CD4-positive, alpha-beta T cell treated with Interleukin-4 for 1 hour (primary cell): ENCODE measurements at regions not wholly inside any gene's neighbourhood (a gene's known extent, or its start where the extent isn't known, plus 50 kb on each side); places are given as distances from the start of the nearest gene placed in this dataset.
A peak's percentile ranks its signal among the peaks of the same experiment; 100 is the strongest.

Source experiments
- DNase-seq, 2 donors: peaks; one replicate each; pipeline ENCODE4 v3.0.0-alpha.2; 2020 to 2022

DNA sequence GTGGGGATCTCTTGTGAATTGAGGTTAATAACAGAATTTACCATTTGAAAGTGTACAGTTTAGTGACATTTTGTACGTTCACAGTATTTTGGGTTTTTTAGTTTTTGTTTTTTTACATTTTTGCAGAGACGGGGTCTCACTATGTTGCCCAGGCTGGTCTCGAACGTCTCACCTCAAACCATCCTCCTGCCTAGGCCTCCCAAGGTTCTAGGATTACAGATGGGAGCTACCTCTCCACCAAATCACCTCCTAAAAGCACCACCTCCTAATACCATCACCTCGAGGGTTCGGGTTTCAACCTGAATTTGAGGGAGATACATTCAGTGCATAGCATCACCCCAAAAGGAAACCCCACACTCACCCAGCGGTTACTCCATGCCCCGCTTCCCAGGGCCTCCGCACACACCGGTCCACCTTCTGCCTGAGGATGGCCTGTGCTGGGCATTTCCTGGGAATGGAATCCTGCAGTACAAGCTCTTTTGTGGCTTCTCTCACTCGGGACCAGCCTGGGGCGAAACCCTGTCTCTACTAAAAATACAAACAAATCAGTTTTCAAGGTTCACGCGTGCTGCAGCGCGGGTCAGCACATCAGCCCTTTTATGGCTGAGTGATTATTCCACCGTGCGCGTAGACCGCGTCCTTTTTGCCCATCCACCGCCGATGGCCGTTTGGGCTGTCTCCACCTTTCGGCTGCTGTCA lies 182.7 kb upstream of the CIBAR2 start:
- no peak for DNase-seq

GRCh38 chr16:85296859-85297660 lies 184.8 kb upstream of the CIBAR2 start:
- DNase-seq, result peak; percentile 48 to 49

GRCh38 chr16:85297881-85298280 lies 185.6 kb upstream of the CIBAR2 start:
- no peak for DNase-seq

- DNase-seq, result no peak
Measured at GRCh38 chr16:85300406-85300968, 188.2 kb upstream of the CIBAR2 start.

DNA sequence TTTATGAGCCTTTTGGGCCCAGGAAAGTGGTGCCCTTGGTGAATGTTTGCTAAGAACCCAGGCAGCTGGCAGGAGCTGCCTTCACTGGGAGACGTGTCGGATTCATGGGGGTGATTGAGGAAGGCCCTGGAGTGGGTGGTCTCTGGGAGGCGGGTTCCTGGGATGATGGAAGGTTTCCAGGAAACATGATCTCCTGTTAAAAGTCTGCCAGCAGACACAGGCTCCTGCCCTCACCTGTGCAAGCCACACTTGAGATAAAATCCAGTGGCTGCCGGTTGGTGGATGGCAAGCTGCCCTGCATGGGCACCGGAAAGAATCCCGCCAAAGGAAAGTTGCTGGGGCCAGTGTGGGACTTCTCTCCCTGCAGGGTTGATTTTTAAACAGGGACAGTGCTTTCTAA lies 189.0 kb upstream of the CIBAR2 start:
- no peak for DNase-seq

DNA sequence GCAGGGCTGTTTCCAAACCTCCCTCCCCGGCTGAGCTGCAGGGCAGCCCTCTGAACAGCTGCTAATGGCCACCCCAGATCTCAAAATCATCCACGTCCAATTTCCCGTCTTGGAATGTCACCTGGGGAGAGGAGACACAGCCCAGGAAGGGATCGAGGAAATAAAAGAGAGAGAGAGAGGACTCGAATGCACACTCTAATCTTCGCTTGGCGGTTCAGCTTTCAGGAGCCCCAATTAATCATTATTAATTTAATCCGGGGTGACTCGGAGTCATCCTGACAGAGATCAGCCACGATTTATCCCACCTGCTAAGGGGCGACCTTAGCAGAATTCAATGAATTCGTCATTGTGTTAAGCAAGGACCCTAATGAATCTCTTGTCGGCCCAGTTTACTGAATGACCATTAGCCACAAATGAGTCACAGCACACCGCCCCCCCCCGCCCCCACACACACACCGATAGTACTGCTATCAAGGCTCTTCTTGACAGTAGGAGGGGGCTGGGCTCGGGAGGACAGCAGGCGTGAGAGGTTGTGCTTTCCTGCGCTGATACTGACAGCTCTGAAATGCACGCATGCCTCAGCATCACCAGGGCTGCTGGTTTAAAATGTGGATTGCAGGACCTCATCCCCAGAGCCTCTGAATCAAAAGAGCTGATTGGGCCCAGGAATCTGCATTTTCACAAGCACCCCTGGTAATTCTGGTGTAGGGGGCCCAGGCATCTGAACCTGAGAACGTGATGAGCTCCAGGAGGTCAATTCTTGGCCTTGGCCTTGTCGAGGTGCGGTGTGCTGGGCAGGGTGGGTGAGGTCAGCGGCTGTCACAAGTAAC lies 190.0 kb upstream of the CIBAR2 start:
- no peak for DNase-seq

DNA sequence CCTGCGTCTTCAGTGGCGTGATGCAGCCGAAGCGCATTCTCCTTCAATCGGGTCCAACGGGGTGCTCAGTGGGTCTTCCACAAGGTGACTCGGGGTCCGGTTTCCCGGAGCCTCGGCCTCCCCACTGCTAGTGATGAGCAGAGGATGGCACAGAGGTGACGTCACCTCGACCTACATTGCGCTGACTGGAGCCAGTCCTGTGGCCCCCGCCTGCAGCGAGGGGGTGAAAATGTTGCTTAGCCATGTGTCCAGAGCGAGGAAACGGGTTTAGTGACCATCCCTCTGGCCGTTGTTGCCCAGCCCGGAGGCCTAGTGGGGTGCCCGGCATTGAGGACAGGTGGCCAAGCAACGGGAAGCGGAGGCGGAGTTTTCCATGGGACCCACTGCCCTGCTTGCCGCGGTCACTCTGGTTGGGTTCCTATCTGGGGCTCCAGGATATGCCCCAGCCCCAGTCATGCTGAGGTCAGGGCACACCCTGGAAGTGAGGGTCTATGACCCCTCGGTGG lies 190.6 kb upstream of the CIBAR2 start:
- no peak for DNase-seq

DNA sequence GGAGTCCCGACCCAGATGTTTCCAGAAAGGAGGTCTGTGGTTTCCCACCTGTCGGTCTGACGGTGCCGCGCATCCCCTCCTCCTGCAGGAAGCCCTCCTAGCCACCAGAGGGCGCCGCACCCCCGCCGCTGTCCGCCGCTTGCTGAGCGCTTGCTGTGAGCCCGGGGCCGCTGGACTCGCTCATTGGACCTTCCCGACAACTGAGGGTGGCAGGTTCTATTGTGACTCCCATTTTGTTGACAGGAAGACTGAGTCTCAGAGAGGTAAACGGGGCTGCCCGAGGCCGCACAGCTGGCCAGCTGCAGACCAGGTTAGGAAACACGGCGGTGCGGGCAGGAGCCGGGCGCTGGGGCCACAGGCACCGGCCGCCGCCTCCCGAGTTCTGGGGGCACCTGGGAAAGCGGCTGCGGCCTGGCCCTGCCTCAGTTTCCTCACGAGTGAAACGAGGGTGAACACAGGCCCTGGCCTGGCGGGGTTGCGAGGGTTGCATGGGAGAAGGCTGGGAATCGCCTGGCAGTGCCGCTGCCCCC lies 191.1 kb upstream of the CIBAR2 start:
- peak; percentile 68 to 77 for DNase-seq

DNA sequence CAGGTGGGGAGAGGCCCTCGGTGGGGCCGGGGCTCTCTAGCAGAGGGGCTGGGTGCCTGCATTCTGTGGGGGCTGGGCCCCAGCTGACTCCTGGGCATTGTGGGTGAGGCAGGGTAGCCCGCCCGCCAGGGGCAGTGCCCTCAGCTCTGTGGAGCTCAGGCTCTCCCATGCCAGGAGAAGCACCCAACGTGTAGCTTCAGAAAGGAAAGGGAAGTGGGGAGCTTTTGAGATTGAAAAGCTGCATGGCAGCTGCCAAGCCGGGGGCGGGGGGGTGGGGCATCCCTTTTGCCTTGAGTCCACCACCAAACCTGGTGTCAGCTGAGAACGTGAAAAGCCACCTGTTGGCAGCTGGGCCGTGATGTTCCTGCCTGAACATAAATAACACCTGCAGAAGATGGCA lies 192.1 kb upstream of the CIBAR2 start:
- DNase-seq, result no peak

- DNase-seq, result peak; percentile 64 to 86
Measured at GRCh38 chr16:85306071-85306792, 194.0 kb upstream of the CIBAR2 start.

- DNase-seq, result no peak
Measured at GRCh38 chr16:85306793-85307551, 194.7 kb upstream of the CIBAR2 start.

- no peak for DNase-seq
Measured at GRCh38 chr16:85307552-85308364, 195.5 kb upstream of the CIBAR2 start.

DNA sequence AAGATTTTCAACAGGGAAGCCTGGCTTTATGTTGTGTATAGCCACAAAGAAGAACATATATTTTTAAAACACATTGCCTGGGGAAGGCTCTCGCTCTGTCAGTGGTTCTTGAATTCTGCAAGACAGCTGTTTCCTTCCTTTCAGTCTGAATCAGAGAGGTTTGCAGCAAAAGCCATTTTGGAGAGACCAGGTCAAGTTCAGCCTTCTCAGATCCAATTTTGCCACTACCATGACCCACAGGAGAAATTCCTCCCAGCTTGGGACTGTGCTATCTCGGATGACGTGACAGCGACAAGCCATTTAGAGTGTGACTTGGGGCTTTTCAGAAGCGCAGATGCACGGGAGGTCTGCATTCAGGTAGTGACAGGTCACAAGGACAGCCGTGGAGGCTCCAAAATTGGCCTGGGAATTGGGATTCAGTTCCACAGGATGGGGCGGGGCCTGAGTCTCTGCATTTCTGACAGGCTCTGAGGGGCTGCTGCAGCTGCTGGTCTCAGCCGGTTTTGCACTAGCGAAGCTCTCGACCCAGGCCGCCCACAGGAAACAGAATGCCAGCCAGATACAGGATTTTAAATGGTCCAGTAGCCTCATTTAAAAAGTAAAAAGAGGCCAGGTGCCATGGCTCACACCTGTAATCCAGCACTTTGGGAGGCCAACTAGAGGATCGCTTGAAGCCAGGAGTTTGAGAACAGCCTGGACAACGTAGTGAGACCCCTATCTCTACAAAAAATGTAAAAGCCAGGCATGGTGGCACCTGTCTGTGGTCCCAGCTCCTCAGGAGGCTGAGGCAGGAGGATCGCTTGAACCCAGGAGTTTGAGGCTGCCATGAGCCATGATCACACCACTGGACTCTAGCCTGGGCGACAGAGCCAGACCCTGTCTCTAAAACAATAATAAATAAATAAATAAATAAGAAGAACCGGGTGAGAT lies 196.6 kb upstream of the CIBAR2 start:
- DNase-seq, result no peak

DNA sequence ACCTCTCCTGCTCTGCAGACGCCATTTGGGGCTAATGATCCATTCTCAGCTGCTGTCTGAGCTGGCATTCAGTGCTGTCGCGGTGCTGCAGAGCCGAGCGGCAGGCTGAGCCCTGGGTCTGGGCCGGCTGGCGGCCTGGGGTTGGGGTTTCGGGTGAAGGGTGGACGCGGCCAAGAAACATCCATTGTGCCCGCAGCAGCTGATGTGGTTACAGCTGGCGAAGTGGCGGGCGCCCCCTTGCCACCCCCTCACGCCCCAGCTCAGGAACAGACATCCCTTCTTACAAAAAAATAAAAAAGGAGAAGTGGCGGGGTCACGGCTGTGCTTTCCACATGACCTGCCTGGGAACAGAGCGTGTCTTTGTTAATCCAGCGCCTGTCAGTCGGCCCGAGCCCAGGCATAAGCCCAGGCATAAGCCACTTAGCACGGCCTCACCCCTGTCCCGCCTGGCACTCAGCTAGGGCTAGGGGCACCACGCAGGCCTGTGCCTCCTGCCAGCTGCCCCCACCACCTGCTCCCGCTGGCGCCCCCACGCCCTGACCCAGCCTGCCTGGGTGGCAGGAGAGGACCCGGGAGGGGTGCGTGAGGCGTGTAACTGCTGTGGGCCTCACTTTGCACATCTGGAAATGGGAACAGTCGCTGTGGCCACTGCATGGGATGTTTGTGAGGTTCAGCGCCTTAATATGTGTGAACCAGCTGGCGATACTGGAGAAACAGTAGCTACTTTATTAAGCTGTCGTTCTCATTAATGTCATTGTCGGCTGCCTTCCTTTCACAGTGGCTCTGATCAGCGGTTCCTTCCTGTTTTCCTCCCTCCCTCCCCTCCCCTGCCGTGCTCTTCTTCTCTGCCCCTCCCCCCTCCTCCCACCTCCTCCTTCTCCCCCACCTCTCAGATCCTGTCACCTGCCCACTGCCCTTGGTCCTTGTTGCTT lies 197.7 kb upstream of the CIBAR2 start:
- DNase-seq, result peak in 1 of 2 donors; percentile 66

- DNase-seq, result peak in 1 of 2 donors; percentile 15
Measured at GRCh38 chr16:85310868-85311585, 198.8 kb upstream of the CIBAR2 start.

DNA sequence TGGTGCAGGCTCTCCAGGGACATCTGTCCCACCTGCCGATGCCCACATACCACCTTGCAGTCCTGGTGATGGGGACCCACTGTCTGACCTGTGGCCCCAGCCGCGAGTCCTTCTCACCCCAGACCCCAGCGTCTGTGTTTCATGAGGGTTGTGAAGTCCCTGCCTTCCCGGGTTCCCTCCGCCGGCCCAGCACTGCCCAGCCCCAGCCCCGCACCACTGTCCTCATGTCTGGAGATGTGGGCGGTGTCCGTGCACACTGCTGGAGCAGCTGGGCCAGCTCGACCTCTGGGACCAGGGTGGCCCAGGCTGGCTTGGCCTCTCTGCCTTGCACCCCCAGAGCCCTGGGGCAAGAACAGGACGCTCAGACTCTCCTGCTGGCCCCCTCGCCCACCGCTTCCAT lies 199.5 kb upstream of the CIBAR2 start:
- no peak for DNase-seq

DNA sequence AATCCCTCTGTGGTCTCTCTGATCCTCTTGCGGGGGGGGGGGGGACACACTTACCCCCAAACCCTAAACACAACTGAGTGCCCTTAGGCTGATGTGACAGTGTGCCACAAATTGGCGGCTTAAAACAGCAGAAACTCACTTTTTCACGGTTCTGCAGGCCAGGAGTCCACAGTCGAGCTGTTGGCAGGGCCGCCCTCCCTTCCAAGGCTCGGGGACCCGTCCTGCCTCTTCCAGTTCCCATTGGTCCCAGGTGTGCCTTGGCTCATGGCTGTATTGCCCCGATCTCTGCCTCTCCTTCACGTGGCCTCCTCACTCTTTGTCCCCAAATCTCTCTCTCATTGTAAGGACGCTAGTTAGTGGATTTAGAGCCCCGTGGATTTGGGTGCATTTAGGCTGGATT lies 199.9 kb upstream of the CIBAR2 start:
- DNase-seq, result no peak
